COR-L47 (cell line): ENCODE measurements at regions not wholly inside any gene's neighbourhood (a gene's known extent, or its start where the extent isn't known, plus 50 kb on each side); places are given as distances from the start of the nearest gene placed in this dataset.

ENCODE experiments used
- DNase-seq: peaks from one replicate; lab custom pipeline; 2025; lab: John Stamatoyannopoulos, UW

DNA sequence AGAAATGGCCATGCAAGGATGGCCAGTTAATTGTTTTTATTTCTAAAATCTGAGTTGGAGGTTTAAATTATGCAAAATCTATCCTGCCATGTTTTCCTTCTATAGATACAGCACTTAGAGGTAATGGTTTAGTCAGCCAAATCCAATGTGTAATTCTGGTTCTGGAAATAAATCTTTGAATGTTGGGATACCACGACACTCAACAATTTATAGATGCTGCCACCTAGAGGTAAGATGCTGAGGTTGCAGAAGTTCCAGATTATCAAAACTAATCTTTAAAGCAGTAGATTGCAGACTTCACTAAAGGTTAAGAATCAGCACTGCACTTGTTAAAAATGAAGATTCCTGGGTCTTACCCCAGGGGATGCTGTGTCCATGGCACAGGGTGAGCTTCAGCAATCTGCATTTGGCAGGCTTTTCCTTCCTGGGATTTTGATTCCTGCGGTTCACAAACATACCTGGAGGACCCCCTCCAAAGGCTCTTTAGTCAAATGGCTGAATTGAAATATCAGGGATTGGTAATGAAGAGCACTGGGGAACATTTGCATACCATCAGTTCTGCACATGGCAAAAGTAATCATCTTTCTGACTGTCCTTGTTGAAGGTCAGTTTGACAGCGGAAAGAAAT, 53.4 kb upstream of the ANO4 start:
- DNase-seq, result peak; percentile 30

DNA sequence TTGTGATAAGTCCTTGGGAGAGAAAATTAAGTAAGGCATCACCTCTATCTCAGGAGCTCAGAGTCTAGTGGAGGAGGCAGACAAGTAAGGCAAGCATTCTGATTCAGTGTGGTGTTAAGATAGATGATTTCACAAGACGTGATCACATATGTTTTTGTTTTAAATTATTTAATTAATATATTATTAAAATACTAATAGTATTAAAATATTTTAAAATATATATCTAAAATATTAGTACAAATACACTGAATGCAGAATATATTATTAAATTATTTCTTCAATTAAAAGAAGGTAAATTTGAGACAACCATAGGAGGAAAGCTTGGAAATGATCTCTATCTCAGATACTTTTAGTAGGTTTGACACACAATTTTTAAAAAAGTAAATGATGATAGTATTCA, 51.5 kb upstream of the ANO4 start:
- DNase-seq, result no peak
